SK-N-SH treated with all-trans-retinoic acid at 6 μM for 48 hours (cell line): ENCODE measurements at regions not wholly inside any gene's neighbourhood (a gene's known extent, or its start where the extent isn't known, plus 50 kb on each side); places are given as distances from the start of the nearest gene placed in this dataset.

Experiments
- ATAC-seq: fragments of 200-7000 bp; cut with Tn5 transposase; 3 replicates; pipeline ENCODE4 v1.9.1; 2020; ENCODE audit warnings: mild to moderate bottlenecking, moderate library complexity
- BACH2 ChIP-seq: fragments of 250-450 bp; sonication (Bioruptor Pico); IDR thresholded peaks from 2 replicates; pipeline ENCODE4 v1.9.0; 2021; ENCODE audit warnings: mild to moderate bottlenecking, borderline replicate concordance
- CSDC2 ChIP-seq: fragments of 250-450 bp; sonication (Bioruptor Pico); IDR thresholded peaks from 2 replicates; pipeline ENCODE4 v1.5.0; 2020; ENCODE audit warnings: mild to moderate bottlenecking, moderate library complexity
- ESRRG ChIP-seq: fragments of 250-450 bp; sonication (Bioruptor Pico); IDR thresholded peaks from 2 replicates; pipeline ENCODE4 v1.6.1; 2021; ENCODE audit warnings: mild to moderate bottlenecking
- ISL1 ChIP-seq: fragments of 250-450 bp; sonication (Bioruptor Pico); IDR thresholded peaks from 2 replicates; pipeline ENCODE4 v2.1.2; 2022; ENCODE audit warnings: mild to moderate bottlenecking, moderate library complexity
- OSR1 ChIP-seq: fragments of 250-450 bp; sonication (Bioruptor Pico); IDR thresholded peaks from 2 replicates; pipeline ENCODE4 v1.8.0; 2022; ENCODE audit warnings: moderate library complexity, mild to moderate bottlenecking, inconsistent platforms
- RARB ChIP-seq: fragments of 250-450 bp; sonication (Bioruptor Pico); IDR thresholded peaks from 2 replicates; pipeline ENCODE4 v1.8.0; 2021; ENCODE audit warnings: mild to moderate bottlenecking, moderate library complexity
- SNAI2 ChIP-seq: fragments of 250-450 bp; sonication (Bioruptor Pico); IDR thresholded peaks from 2 replicates; pipeline ENCODE4 v1.5.0; 2020; ENCODE audit warnings: mild to moderate bottlenecking, moderate library complexity
- TCF4 ChIP-seq: fragments of 250-450 bp; sonication (Bioruptor Pico); IDR thresholded peaks from 2 replicates; pipeline ENCODE4 v1.8.0; 2021; ENCODE audit warnings: mild to moderate bottlenecking, moderate library complexity, borderline replicate concordance
- TOX ChIP-seq: fragments of 250-450 bp; sonication (Bioruptor Pico); IDR thresholded peaks from 2 replicates; pipeline ENCODE4 v1.8.0; 2021; ENCODE audit warnings: mild to moderate bottlenecking, moderate library complexity, borderline replicate concordance
- ZFP3 ChIP-seq: fragments of 250-450 bp; sonication (Bioruptor Pico); IDR thresholded peaks from 2 replicates; pipeline ENCODE4 v1.5.0; 2020; ENCODE audit warnings: mild to moderate bottlenecking, moderate library complexity
- ZFP30 ChIP-seq: fragments of 450-650 bp; formaldehyde crosslinking; IDR thresholded peaks from 2 replicates; pipeline ENCODE4 v1.5.0; 2022; ENCODE audit warnings: mild to moderate bottlenecking, moderate library complexity
- ZNF565 ChIP-seq: fragments of 450-650 bp; formaldehyde crosslinking; conservative IDR thresholded peaks from 2 replicates; pipeline ENCODE4 v1.5.0; 2020; ENCODE audit warnings: low read depth, mild to moderate bottlenecking, moderate library complexity
- ZNF70 ChIP-seq: fragments of 450-650 bp; formaldehyde crosslinking; IDR thresholded peaks from 2 replicates; pipeline ENCODE4 v1.5.0; 2020; ENCODE audit warnings: mild to moderate bottlenecking, moderate library complexity
- ZNF8 ChIP-seq: fragments of 450-650 bp; formaldehyde crosslinking; IDR thresholded peaks from 2 replicates; pipeline ENCODE4 v1.5.0; 2020; ENCODE audit warnings: mild to moderate bottlenecking, moderate library complexity
- TF ChIP-seq, protein P1 (sequence below): fragments of 250-450 bp; sonication (Bioruptor Pico); IDR thresholded peaks from 2 replicates; pipeline ENCODE4 v1.8.0; 2020; ENCODE audit warnings: mild to moderate bottlenecking, moderate library complexity, borderline replicate concordance
- TF ChIP-seq, protein P2 (sequence below): fragments of 250-450 bp; sonication (Bioruptor Pico); IDR thresholded peaks from 2 replicates; pipeline ENCODE4 v1.5.1; 2020; ENCODE audit warnings: low read depth, mild to moderate bottlenecking, moderate library complexity
- TF ChIP-seq, protein P3 (sequence below): fragments of 250-450 bp; sonication (Bioruptor Pico); IDR thresholded peaks from 2 replicates; pipeline ENCODE4 v1.8.0; 2021; ENCODE audit warnings: low read depth, mild to moderate bottlenecking, moderate library complexity, borderline replicate concordance
- TF ChIP-seq, protein P4 (sequence below): fragments of 250-450 bp; sonication (Bioruptor Pico); IDR thresholded peaks from 2 replicates; pipeline ENCODE4 v1.5.1; 2021; ENCODE audit warnings: mild to moderate bottlenecking, moderate library complexity
- TF ChIP-seq, protein P5 (sequence below): fragments of 250-450 bp; sonication (Bioruptor Pico); IDR thresholded peaks from 2 replicates; pipeline ENCODE4 v1.5.0; 2020; ENCODE audit warnings: mild to moderate bottlenecking, moderate library complexity

DNA sequence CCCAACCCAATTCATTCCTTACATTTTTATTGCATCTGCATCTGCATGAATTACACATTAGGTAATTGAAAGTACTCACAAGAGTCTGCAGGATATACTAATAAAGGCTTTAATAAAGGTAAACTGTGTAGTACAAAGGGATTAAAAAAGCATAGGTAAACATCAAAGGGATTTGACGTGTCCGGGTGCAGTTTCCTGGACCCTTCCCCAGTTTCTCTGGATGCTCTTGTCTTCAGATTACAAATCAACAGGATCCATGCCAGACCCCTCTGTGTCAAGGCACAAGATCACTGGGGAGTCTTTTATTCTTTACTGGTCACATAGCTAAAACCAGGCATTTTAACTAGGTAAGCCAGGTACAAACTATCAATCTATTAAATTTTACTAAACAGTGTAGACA lies 177.2 kb upstream of the TYRP1 start:
- ATAC-seq = no peak
- TF ChIP-seq BACH2 (CRISPR knock-in tag) = no peak
- no peak for TF ChIP-seq ZNF565
- TF ChIP-seq ZFP30 (CRISPR knock-in tag) = no peak
- no peak for TF ChIP-seq CSDC2 (CRISPR knock-in tag)
- TF ChIP-seq ZNF8 (CRISPR knock-in tag) = no peak
- TF ChIP-seq SNAI2 = no peak
- TF ChIP-seq RARB (CRISPR knock-in tag) = no peak
- TF ChIP-seq, protein P1, sequence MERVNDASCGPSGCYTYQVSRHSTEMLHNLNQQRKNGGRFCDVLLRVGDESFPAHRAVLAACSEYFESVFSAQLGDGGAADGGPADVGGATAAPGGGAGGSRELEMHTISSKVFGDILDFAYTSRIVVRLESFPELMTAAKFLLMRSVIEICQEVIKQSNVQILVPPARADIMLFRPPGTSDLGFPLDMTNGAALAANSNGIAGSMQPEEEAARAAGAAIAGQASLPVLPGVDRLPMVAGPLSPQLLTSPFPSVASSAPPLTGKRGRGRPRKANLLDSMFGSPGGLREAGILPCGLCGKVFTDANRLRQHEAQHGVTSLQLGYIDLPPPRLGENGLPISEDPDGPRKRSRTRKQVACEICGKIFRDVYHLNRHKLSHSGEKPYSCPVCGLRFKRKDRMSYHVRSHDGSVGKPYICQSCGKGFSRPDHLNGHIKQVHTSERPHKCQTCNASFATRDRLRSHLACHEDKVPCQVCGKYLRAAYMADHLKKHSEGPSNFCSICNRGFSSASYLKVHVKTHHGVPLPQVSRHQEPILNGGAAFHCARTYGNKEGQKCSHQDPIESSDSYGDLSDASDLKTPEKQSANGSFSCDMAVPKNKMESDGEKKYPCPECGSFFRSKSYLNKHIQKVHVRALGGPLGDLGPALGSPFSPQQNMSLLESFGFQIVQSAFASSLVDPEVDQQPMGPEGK = no peak
- TF ChIP-seq ZNF70 (CRISPR knock-in tag) = no peak
- TF ChIP-seq TOX (CRISPR knock-in tag) = no peak

DNA sequence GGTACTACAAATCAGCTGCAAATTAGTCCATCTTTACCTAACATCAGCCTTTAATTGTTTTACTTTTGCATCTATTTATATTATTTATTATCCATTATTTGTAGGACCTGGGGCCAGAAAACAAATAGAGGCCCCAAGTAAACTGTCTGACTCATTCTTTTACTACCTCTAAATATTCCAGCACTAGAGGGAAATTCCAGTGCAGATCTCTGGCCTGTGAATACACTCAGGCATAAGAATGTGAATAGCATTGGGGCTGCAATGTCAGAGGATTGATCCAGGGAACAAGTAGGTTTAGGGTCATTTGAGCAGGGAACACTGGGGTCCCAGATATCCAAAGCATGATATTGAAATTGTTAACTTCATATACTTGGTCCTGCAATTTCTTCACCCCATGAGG lies 176.6 kb upstream of the TYRP1 start:
- ATAC-seq = no peak
- no peak for TF ChIP-seq TCF4

DNA sequence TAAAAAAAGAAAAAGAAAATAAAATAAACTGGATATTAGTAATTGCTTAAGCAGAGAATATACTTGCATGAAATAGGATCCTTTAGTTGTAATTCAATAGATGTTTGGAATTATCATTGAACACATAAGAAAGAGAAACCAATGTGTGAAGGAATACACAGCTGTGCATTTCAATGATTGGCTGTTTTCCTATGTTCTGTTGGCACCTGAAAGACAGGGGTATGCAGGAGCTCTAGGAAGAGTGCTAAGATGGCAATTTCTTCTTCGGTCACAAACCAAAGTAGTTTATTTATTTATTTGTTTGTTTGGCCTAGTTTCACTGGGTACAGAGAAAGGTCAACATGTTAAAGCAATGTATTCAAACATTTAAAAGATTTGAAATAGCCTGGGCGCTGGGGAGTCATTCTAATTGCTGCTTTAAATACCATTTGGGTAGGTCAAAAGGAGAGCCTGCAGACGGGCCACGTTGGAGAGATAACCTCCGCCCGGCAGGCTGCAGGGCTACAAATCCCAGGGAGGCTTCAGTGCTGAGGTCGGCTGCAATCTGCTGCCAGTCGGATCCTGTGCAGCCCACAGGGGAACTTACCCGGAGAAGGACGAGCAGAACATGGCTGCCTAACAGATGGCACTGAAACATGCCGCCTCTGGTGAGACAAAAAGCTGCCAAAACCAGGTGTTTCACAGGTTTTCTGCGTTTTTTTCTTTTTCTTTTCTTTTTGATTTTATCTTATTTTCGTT lies 154.2 kb upstream of the TYRP1 start:
- TF ChIP-seq, protein P2, sequence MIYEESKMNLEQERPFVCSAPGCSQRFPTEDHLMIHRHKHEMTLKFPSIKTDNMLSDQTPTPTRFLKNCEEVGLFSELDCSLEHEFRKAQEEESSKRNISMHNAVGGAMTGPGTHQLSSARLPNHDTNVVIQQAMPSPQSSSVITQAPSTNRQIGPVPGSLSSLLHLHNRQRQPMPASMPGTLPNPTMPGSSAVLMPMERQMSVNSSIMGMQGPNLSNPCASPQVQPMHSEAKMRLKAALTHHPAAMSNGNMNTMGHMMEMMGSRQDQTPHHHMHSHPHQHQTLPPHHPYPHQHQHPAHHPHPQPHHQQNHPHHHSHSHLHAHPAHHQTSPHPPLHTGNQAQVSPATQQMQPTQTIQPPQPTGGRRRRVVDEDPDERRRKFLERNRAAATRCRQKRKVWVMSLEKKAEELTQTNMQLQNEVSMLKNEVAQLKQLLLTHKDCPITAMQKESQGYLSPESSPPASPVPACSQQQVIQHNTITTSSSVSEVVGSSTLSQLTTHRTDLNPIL = no peak
- no peak for TF ChIP-seq SNAI2

DNA sequence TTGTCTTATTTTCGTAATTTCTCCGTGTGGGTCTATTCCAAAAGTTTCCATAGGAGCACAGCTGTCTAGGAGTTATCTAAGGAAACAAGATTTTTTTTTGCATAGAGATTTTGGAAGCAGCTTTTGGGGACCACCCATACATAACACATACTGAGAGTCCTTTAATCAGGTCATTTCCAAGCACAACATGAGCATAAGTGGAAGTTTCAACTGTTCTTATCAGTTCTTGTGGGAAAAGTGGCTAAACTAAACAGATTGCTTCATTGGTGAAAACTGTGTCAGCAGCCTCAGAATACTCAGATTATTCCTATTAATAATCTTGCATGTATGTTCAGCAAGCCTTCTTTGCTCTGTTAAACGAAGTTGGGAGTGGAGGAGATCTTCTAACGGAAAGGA lies 153.6 kb upstream of the TYRP1 start:
- ATAC-seq = no peak
- no peak for TF ChIP-seq ISL1 (CRISPR knock-in tag)
- TF ChIP-seq ESRRG (CRISPR knock-in tag) = no peak
- no peak for TF ChIP-seq ZNF565
- TF ChIP-seq, protein P3, sequence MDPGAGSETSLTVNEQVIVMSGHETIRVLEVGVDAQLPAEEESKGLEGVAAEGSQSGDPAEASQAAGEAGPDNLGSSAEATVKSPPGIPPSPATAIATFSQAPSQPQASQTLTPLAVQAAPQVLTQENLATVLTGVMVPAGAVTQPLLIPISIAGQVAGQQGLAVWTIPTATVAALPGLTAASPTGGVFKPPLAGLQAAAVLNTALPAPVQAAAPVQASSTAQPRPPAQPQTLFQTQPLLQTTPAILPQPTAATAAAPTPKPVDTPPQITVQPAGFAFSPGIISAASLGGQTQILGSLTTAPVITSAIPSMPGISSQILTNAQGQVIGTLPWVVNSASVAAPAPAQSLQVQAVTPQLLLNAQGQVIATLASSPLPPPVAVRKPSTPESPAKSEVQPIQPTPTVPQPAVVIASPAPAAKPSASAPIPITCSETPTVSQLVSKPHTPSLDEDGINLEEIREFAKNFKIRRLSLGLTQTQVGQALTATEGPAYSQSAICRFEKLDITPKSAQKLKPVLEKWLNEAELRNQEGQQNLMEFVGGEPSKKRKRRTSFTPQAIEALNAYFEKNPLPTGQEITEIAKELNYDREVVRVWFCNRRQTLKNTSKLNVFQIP (CRISPR knock-in tag) = no peak
- no peak for TF ChIP-seq SNAI2
- no peak for TF ChIP-seq CSDC2 (CRISPR knock-in tag)
- TF ChIP-seq TCF4 = no peak
- TF ChIP-seq, protein P4, sequence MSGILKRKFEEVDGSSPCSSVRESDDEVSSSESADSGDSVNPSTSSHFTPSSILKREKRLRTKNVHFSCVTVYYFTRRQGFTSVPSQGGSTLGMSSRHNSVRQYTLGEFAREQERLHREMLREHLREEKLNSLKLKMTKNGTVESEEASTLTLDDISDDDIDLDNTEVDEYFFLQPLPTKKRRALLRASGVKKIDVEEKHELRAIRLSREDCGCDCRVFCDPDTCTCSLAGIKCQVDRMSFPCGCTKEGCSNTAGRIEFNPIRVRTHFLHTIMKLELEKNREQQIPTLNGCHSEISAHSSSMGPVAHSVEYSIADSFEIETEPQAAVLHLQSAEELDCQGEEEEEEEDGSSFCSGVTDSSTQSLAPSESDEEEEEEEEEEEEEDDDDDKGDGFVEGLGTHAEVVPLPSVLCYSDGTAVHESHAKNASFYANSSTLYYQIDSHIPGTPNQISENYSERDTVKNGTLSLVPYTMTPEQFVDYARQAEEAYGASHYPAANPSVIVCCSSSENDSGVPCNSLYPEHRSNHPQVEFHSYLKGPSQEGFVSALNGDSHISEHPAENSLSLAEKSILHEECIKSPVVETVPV (CRISPR knock-in tag) = no peak
- TF ChIP-seq OSR1 (CRISPR knock-in tag) = no peak
- TF ChIP-seq ZFP3 (CRISPR knock-in tag) = no peak
- TF ChIP-seq TOX (CRISPR knock-in tag) = no peak
- TF ChIP-seq, protein P1 = no peak
- TF ChIP-seq, protein P5, sequence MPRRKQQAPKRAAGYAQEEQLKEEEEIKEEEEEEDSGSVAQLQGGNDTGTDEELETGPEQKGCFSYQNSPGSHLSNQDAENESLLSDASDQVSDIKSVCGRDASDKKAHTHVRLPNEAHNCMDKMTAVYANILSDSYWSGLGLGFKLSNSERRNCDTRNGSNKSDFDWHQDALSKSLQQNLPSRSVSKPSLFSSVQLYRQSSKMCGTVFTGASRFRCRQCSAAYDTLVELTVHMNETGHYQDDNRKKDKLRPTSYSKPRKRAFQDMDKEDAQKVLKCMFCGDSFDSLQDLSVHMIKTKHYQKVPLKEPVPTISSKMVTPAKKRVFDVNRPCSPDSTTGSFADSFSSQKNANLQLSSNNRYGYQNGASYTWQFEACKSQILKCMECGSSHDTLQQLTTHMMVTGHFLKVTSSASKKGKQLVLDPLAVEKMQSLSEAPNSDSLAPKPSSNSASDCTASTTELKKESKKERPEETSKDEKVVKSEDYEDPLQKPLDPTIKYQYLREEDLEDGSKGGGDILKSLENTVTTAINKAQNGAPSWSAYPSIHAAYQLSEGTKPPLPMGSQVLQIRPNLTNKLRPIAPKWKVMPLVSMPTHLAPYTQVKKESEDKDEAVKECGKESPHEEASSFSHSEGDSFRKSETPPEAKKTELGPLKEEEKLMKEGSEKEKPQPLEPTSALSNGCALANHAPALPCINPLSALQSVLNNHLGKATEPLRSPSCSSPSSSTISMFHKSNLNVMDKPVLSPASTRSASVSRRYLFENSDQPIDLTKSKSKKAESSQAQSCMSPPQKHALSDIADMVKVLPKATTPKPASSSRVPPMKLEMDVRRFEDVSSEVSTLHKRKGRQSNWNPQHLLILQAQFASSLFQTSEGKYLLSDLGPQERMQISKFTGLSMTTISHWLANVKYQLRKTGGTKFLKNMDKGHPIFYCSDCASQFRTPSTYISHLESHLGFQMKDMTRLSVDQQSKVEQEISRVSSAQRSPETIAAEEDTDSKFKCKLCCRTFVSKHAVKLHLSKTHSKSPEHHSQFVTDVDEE (CRISPR knock-in tag) = no peak
- TF ChIP-seq, protein P2 = no peak
- TF ChIP-seq, all 23 proteins: peak for 0

More for the DNA sequence above, 154.2 kb upstream of the TYRP1 start:
- no peak; the same call in 2 of the 3 replicates for ATAC-seq
